HL-60 (cell line): ENCODE measurements at regions not wholly inside any gene's neighbourhood (a gene's known extent, or its start where the extent isn't known, plus 50 kb on each side); places are given as distances from the start of the nearest gene placed in this dataset.

Source experiments
- CTCF ChIP-seq: IDR thresholded peaks from one replicate; pipeline ENCODE4 v1.5.1; 2011; ENCODE audit warnings: low read length, control low read depth, inconsistent platforms; ENCODE audit not compliant: insufficient read depth
- GABPA ChIP-seq: IDR thresholded peaks from 2 replicates; pipeline ENCODE4 v1.6.1; 2012; ENCODE audit warnings: low read depth
- TF ChIP-seq, protein P1 (sequence below): IDR thresholded peaks from 2 replicates; pipeline ENCODE4 v1.6.1; 2012; ENCODE audit warnings: low read depth; ENCODE audit not compliant: insufficient replicate concordance

DNA sequence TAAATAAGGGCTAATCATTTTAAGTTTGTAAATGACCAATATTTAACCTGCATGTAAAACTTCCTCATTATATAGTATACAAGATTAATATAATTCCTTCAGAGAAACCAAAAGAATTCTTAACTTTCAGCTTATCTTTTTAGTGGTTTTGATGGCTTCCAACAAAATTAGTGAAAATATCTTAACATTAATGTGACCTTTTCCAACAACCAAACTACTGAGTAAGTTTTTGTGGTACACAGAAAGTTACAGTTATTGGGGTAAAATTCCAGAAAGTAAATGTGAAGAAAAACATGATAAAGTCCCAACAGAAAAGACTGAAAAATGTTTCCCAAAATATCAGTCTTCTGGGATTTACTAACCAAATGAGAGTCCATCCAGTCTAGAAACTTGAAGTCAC is 111.0 kb upstream of the PDE3A start:
- TF ChIP-seq CTCF (no peak), GABPA (no peak)
- TF ChIP-seq, protein P1, sequence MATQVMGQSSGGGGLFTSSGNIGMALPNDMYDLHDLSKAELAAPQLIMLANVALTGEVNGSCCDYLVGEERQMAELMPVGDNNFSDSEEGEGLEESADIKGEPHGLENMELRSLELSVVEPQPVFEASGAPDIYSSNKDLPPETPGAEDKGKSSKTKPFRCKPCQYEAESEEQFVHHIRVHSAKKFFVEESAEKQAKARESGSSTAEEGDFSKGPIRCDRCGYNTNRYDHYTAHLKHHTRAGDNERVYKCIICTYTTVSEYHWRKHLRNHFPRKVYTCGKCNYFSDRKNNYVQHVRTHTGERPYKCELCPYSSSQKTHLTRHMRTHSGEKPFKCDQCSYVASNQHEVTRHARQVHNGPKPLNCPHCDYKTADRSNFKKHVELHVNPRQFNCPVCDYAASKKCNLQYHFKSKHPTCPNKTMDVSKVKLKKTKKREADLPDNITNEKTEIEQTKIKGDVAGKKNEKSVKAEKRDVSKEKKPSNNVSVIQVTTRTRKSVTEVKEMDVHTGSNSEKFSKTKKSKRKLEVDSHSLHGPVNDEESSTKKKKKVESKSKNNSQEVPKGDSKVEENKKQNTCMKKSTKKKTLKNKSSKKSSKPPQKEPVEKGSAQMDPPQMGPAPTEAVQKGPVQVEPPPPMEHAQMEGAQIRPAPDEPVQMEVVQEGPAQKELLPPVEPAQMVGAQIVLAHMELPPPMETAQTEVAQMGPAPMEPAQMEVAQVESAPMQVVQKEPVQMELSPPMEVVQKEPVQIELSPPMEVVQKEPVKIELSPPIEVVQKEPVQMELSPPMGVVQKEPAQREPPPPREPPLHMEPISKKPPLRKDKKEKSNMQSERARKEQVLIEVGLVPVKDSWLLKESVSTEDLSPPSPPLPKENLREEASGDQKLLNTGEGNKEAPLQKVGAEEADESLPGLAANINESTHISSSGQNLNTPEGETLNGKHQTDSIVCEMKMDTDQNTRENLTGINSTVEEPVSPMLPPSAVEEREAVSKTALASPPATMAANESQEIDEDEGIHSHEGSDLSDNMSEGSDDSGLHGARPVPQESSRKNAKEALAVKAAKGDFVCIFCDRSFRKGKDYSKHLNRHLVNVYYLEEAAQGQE = no peak
